ENCODE measurements at regions not wholly inside any gene's neighbourhood (a gene's known extent, or its start where the extent isn't known, plus 50 kb on each side); places are given as distances from the start of the nearest gene placed in this dataset.

GRCh38 chr4:170705907-170706306, 616.2 kb upstream of the AADAT start:
- no peaks in the 10 kb centered on the region for H3K9me3 Mint-ChIP-seq
- DNase-seq (ENCODE audit: low spot score), result no peak
- H3K4me1 Mint-ChIP-seq, result 0 out of 2 replicates have a peak, but pooled peaks cover 6% of the 10 kb centered on the region
- TF ChIP-seq KAT7 (CRISPR knock-in tag; IDR thresholded peaks at IDR 0.05; ENCODE audit: borderline replicate concordance) (no peak), FOXK1 (CRISPR knock-in tag; IDR thresholded peaks at IDR 0.05) (no peak), NFE2L1 (CRISPR knock-in tag; IDR thresholded peaks at IDR 0.05) (no peak), SP1 (CRISPR knock-in tag; conservative IDR thresholded peaks at IDR 0.05) (no peak), STAT6 (CRISPR knock-in tag; conservative IDR thresholded peaks at IDR 0.05; ENCODE audit: low read depth) (no peak), TEAD1 (CRISPR knock-in tag; IDR thresholded peaks at IDR 0.05) (no peak), ELF4 (CRISPR knock-in tag; IDR thresholded peaks at IDR 0.05; ENCODE audit: low read depth) (no peak), ZNF512 (CRISPR knock-in tag; IDR thresholded peaks at IDR 0.05; ENCODE audit: borderline replicate concordance) (no peak), NFYB (CRISPR knock-in tag; conservative IDR thresholded peaks at IDR 0.05; ENCODE audit: low read depth) (no peak), CREM (CRISPR knock-in tag; IDR thresholded peaks at IDR 0.05) (no peak), OVOL2 (CRISPR knock-in tag; IDR thresholded peaks at IDR 0.05; ENCODE audit: borderline replicate concordance) (no peak), ZNF219 (CRISPR knock-in tag; IDR thresholded peaks at IDR 0.05; ENCODE audit: borderline replicate concordance) (no peak), ZNF263 (CRISPR knock-in tag; IDR thresholded peaks at IDR 0.05; ENCODE audit: low read depth) (no peak), RORB (CRISPR knock-in tag; IDR thresholded peaks at IDR 0.05) (no peak)
- POLR2A ChIA-PET, result interaction anchor here (0.6 kb wide), 1 partner anchor 734 kb away, joined by 3 read pairs; no protein-coding TSS in a partner anchor
- H3K27ac Mint-ChIP-seq, result no peak overlapping the region
- H3K27me3 Mint-ChIP-seq (ENCODE audit: low read depth), result no peaks in the 10 kb centered on the region
- no peak for ATAC-seq
- no peaks in the 10 kb centered on the region for H3K36me3 Mint-ChIP-seq
- no peak overlapping the region for H3K4me3 Mint-ChIP-seq
- CTCF ChIA-PET, result interaction anchor here (1.5 kb wide), 1 partner anchor 11 kb away, joined by 5 read pairs; no protein-coding TSS in a partner anchor

GRCh38 chr4:170700064-170700463, 610.3 kb upstream of the AADAT start:
- Mint-ChIP-seq H3K4me3 (no peak overlapping the region), H3K36me3 (no peaks in the 10 kb centered on the region), H3K9me3 (peaks cover 4% of the 10 kb centered on the region; the same call in 1 of the 2 replicates), H3K27me3 (ENCODE audit: low read depth) (no peaks in the 10 kb centered on the region), H3K4me1 (0 out of 2 replicates have a peak, but pooled peaks cover 6% of the 10 kb centered on the region), H3K27ac (no peak overlapping the region)
- ChIA-PET POLR2A (no interaction called here), CTCF (no interaction called here)
- DNase-seq (ENCODE audit: low spot score), result no peak
- ATAC-seq, result no peak
- TF ChIP-seq JAZF1 (CRISPR knock-in tag; IDR thresholded peaks at IDR 0.05) (no peak), MYBL2 (CRISPR knock-in tag; IDR thresholded peaks at IDR 0.05) (no peak), NFE2L1 (CRISPR knock-in tag; IDR thresholded peaks at IDR 0.05) (no peak), SP1 (CRISPR knock-in tag; conservative IDR thresholded peaks at IDR 0.05) (no peak), ZNF512 (CRISPR knock-in tag; IDR thresholded peaks at IDR 0.05; ENCODE audit: borderline replicate concordance) (no peak), KAT7 (CRISPR knock-in tag; IDR thresholded peaks at IDR 0.05; ENCODE audit: borderline replicate concordance) (no peak), ZNF219 (CRISPR knock-in tag; IDR thresholded peaks at IDR 0.05; ENCODE audit: borderline replicate concordance) (no peak)
- TF ChIP-seq, protein P1, sequence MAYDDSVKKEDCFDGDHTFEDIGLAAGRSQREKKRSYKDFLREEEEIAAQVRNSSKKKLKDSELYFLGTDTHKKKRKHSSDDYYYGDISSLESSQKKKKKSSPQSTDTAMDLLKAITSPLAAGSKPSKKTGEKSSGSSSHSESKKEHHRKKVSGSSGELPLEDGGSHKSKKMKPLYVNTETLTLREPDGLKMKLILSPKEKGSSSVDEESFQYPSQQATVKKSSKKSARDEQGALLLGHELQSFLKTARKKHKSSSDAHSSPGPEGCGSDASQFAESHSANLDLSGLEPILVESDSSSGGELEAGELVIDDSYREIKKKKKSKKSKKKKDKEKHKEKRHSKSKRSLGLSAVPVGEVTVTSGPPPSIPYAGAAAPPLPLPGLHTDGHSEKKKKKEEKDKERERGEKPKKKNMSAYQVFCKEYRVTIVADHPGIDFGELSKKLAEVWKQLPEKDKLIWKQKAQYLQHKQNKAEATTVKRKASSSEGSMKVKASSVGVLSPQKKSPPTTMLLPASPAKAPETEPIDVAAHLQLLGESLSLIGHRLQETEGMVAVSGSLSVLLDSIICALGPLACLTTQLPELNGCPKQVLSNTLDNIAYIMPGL (CRISPR knock-in tag; IDR thresholded peaks at IDR 0.05), result no peak
- TF ChIP-seq, protein P2, sequence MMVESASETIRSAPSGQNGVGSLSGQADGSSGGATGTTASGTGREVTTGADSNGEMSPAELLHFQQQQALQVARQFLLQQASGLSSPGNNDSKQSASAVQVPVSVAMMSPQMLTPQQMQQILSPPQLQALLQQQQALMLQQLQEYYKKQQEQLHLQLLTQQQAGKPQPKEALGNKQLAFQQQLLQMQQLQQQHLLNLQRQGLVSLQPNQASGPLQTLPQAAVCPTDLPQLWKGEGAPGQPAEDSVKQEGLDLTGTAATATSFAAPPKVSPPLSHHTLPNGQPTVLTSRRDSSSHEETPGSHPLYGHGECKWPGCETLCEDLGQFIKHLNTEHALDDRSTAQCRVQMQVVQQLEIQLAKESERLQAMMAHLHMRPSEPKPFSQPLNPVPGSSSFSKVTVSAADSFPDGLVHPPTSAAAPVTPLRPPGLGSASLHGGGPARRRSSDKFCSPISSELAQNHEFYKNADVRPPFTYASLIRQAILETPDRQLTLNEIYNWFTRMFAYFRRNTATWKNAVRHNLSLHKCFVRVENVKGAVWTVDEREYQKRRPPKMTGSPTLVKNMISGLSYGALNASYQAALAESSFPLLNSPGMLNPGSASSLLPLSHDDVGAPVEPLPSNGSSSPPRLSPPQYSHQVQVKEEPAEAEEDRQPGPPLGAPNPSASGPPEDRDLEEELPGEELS (CRISPR knock-in tag; IDR thresholded peaks at IDR 0.05), result no peak
- TF ChIP-seq, protein P3, sequence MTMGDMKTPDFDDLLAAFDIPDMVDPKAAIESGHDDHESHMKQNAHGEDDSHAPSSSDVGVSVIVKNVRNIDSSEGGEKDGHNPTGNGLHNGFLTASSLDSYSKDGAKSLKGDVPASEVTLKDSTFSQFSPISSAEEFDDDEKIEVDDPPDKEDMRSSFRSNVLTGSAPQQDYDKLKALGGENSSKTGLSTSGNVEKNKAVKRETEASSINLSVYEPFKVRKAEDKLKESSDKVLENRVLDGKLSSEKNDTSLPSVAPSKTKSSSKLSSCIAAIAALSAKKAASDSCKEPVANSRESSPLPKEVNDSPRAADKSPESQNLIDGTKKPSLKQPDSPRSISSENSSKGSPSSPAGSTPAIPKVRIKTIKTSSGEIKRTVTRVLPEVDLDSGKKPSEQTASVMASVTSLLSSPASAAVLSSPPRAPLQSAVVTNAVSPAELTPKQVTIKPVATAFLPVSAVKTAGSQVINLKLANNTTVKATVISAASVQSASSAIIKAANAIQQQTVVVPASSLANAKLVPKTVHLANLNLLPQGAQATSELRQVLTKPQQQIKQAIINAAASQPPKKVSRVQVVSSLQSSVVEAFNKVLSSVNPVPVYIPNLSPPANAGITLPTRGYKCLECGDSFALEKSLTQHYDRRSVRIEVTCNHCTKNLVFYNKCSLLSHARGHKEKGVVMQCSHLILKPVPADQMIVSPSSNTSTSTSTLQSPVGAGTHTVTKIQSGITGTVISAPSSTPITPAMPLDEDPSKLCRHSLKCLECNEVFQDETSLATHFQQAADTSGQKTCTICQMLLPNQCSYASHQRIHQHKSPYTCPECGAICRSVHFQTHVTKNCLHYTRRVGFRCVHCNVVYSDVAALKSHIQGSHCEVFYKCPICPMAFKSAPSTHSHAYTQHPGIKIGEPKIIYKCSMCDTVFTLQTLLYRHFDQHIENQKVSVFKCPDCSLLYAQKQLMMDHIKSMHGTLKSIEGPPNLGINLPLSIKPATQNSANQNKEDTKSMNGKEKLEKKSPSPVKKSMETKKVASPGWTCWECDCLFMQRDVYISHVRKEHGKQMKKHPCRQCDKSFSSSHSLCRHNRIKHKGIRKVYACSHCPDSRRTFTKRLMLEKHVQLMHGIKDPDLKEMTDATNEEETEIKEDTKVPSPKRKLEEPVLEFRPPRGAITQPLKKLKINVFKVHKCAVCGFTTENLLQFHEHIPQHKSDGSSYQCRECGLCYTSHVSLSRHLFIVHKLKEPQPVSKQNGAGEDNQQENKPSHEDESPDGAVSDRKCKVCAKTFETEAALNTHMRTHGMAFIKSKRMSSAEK (CRISPR knock-in tag; IDR thresholded peaks at IDR 0.05; ENCODE audit: borderline replicate concordance), result no peak
